Dedifferentiated amniotic fluid mesenchymal stem cell (primary cell): ENCODE measurements at regions not wholly inside any gene's neighbourhood (a gene's known extent, or its start where the extent isn't known, plus 50 kb on each side); places are given as distances from the start of the nearest gene placed in this dataset.
"Not testable (repeated sequence)": the region's sequence is repeated elsewhere in the genome, so short reads cannot be mapped to it uniquely, and the experiment has no call there.

Source experiments
- DNase-seq: peaks from one replicate; pipeline ENCODE4 v3.0.0-alpha.2; 2016; ENCODE audit errors: extremely low spot score

DNA sequence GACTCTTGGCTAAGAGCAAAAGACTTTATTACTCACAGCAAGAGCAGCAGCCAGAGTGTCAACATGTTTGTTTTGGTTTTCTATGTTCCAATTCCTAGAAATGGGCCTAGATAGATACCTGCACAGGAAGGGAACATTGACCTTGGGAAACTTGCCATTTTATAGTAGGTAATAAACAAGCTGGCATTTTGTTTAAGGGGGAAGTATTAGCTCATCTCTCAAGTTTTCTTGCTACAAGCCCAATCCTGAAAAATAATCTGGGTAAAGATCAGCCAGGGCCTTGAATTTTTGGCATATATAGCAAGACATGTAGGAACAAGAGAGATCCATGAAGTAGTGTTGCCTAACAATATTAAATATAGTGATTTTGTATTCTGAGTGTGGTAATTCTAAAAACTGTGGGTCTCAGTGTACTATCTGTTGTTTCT, 51.4 kb upstream of the RGL1 start:
- no peak for DNase-seq

DNA sequence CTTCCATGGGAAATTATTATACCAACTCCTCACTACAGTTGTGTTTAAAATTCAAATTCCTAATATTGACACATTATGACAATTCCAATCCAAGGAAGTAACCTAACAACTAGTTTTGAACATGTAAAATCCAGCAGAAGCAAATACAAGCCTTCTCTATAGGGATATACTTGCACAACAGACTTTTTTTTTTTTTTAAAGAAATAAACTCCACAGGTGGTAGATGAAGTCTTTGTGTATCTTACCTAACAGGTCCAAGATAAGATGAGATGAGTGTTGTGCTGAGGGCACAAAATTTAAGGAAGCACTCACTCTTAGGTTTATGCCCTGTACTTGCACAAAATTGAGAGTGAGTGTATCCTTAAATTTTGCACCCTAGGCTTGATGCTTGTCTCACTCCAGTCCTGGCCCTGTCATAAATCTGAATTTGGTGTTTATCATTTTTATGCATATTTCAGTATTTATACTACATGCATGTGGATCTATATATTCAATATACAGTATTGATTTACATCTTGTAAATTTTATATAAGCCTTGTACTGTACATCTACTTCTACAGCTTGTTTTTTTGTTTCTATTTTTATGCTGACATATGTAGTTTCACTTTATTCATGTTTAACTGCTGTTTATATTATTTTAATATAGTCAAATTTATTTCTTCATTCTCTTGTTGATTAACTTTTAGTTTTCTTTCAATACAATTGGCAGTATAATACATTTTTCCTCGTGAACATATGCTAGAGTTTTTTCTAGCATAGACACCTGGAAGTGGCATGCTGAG, 60.6 kb upstream of the RGL1 start:
- DNase-seq, result no peak

DNA sequence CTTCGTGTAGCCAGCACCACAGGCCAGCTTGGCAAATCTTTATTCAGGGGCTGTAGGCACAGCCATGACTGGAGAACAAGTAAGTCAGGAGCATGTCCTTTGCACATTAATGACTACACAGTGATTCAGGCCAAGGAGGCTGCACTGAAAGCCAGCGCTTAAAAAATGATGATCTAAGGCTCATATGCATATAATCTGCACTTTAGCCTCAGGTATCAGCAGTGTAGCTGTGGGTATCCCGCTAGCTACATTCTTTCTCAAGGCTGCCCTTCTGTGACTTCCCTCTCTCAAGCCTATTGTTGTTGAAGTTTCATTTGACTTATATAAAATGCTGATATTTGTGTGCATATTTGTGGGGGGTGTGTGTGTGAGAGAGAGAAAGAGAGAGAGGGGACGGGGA, 62.6 kb upstream of the RGL1 start:
- DNase-seq, result no peak

- DNase-seq, result no peak
Measured at GRCh38 chr1:183739741-183740271, 65.1 kb upstream of the RGL1 start.

GRCh38 chr1:183739082-183739481, 65.8 kb upstream of the RGL1 start:
- no peak for DNase-seq

DNA sequence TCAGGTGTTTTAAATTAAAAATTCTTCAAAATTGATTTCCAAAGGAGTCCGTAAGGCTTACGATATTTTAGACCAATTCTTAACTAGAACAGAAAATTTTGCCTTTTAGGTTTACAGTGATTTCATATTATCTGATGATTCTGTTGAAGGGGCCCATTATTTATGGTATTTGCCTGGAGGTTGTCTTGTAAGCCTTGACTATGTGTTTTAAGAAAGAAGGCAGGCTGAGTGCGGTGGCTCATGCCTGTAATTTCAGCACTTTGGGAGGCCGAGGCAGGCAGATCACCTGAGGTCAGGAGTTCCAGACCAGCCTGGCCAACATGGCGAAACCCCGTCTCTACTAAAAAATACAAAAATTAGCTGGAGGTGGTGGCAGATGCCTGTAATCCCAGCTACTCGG, 67.0 kb upstream of the RGL1 start:
- not testable (repeated sequence) for DNase-seq

DNA sequence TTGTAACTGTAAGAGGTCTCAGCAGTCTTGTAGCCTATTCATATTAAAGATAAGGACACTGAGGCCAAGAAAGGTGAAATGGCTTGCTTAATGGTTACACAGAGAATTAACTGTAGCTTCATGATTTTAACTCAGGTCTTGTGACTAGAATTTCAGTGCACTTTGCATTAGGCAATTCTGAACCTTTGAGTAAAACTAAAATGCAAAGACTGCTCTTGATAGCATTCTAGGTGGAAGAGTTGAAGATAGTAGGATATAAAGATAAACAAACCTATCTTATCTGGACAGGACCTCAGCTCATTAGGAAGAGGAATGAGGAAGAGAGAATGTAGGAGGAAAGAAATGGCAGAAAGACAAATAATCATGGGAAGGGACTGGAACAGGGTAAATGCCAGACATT, 68.6 kb upstream of the RGL1 start:
- no peak for DNase-seq

DNA sequence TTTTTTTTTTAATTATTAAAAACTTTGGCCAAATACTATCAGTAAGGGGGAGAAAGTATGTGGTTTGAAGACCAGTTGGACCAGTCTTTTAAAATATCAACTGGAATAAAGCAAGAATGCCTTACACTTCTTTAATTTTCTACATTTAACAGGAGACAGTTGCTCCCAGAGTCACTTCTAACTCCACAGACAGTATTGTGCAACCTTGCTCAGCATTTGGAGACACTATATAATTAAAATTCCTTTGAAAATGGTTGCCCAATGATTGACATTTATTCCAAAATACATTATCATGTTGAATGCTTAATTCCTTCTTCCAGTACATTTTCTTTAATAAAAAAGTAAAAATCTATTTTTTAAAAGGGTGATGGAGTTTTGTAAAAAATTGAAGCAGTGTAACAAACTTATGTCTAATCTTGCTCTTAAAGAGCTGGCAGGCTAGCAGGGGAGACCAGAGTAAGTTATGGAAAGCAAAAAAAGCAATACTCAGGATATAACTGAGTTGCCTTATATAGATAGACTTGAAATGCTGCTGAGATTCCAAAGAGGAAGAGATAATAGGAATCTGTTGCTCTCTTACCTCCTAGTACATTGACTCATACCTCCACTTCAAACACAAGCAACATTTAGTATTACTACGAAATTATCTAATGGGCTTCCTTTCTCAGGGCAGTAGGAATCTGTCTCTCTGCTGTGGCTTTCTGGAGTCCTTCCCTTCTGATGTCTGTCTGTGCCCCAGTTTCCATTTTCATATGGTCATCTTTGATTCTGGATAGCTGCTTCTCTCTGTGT, 69.7 kb upstream of the RGL1 start:
- no peak for DNase-seq

DNA sequence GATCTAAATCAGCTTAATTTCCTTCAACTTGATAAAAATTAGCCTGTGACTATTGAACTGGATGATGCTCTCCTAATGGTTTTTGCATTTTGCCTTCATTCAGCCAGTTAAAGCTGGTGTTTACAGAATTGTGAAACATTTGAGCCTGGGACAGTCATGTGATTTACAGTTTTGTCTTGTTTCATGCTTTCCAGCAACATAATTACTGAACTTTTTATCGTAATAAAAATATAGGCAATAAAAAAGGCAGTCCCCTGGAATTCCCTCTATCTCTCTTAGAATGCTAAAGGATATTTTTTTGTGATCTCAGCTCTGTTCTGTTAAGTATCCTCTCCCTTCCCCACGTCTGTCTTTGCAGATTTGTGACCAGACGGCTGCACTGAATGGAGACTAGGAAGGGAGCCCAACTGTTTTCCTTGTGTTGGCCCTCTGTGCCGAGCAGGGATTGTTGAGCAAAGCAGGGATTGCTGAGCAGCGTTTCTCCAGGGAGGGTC, 70.3 kb upstream of the RGL1 start:
- DNase-seq, result peak; percentile 43

DNA sequence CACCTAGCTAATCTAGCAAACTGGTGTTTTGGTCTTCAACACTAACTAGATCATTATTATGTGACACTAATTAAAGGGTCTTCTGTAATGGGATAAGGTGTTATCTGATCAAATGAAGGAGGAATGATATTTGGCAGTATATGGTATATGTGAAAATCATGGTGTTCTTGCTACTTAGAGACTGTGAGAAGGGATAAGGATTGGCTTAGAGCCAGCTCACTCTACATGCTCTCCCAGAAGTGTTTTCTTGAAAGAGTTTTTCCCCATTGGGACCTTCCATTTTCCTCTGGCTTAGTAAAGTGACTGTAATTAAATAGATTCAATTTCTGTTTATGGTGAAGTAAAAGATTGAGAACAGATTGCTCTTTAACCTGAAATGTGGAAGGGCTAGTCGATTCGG, 71.2 kb upstream of the RGL1 start:
- no peak for DNase-seq

DNA sequence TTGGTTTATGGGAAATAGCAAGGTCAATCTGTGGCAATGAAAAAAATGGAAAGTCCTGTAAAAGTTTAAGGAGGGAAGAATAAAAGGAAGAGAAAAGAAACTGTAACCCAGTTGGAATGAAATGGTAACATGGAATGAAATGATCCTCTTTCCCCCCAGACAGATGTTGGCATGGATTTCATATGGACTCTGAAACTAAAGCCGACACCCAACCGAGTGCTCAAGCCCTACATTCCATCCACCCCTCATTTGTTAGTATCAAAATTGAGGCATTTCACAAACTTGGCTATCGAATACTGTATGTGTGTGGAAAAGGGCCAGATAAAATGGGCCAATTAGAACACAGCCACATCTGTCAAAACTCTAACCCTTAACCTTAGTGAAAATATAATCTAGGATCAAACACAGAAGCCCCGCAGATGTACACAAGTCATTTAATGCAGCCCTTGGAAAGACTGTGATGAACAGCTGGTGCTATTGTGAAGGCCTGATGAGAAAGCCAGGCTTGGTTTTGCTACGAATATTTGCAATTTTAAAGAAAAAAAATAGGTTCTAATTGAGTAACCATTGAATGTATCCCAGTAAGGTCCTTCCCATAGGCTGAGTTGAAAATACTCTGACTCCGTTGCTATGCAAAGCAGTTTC, 72.6 kb upstream of the RGL1 start:
- DNase-seq, result peak; percentile 15

GRCh38 chr1:183730886-183731573, 73.9 kb upstream of the RGL1 start:
- DNase-seq, result no peak

DNA sequence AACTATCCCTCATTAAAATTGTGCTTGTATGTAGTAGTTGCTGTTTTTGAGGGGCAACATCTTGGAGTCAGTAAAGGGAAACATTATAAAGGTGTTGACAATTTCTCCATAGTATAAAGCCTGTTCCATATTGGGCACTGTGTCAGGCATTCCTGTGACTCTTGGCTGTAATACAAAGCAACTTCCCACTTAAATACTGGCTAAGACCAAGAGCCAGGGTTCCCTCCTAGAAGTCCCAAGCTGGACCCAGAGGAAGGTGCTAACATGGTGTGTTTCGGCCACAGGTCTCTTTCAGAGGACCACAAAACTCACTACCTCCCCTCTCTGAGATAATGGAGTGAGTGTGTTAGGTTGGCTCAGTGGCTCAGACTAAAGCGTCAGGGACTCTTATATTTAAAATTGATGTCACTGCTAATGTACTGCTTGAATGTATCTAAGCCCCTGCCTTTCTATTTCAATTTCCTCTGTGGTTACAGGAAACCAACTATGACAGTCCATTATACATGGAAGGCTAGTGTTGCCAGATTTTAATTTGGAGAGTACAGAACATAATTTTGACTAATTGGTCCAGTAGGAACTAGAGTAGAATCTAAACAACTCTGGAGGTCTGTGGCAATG, 74.7 kb upstream of the RGL1 start:
- no peak for DNase-seq

GRCh38 chr1:183726825-183727224, 73.7 kb upstream of the APOBEC4 start:
- no peak for DNase-seq

DNA sequence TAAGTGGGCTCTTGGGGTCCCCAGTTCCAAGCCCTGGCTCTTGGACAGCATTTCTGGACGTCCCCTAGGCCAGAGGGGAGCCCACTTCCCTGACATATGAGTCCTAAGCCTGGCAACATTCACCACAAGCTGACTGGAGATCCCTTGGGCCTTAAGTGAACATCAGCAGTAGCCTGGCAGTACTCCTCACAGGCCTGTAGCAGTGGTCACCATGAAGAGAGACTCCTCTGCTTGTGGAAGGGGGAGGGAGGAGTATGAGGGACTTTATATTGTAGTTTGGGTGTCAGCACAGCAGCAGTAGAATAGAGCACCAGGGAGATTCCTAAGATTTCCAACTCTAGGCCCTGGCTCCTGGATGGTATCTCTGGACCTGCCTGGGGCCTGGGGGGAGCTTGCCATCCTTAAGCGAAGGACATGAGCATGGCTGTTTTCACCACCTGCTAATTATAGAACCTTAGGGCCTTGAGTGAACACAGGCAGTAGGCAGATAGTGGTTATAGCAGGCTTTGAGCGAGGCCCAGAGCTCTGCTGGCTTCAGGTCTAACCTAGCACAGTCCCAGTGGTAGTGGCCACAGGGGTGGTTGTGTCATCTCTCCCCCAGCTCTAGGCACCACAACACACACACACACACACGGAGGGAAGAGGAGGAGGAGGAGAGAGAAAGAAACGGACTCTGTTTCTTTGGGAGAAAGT, 71.4 kb upstream of the APOBEC4 start:
- DNase-seq, result no peak

DNA sequence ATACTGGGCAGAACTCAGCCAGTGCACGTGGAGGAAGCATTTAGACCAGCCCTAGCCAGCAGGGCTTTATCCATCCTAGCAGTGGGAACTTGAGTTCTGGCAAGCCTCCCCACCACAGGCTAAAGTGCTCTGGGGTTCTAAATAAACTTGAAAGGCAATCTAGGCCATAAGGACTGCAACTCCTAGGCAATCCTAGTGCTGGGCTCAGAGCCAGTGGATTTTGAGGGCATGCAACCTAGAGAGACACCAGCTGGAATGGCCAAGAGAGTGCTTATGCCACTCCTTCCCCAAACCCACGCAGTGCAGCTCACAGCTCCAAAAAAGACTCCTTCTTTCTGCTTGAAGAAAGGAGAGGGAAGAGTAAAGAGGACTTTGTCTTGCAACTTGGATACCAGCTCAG, 70.5 kb upstream of the APOBEC4 start:
- no peak for DNase-seq

DNA sequence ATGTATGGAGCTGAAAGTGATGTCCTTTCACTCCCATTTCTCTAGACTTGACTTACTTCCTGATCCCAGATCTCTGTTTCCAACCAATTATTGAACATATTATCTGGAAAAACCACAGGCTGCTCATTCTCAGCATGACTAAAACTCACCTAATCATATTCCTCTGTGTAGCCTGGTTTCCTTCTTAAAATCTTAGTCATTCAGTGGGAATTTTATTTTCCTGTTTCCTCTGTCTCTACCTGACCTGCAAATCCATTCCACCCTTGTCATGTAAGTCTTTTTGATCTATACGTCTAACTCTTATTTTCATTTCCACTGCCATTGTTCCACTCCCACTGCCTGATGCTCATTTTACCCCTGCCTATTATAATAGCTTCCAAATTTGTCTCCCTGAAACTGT, 67.9 kb upstream of the APOBEC4 start:
- no peak for DNase-seq

GRCh38 chr1:183720028-183720427, 66.9 kb upstream of the APOBEC4 start:
- DNase-seq, result no peak

DNA sequence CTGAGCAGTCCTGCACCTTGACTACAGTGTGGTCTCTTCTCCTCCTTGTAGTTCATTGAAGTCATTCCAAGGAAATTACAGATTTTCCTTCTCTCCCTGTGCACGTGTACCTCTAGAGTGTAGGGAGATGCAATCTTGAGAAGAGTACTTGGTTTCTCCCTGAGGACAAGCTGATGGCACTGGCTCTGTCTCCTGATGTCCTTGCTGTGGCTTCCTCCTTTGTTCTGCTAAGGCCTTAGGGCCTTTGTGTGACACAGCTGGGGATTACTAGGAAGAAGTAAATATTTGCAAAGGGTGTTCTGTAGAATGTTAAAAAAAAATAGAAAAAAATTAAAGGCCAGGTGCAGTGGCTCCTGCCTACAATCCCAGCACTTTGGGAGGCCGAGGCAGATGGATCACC, 66.2 kb upstream of the APOBEC4 start:
- DNase-seq, result no peak

GRCh38 chr1:183716286-183716685, 63.2 kb upstream of the APOBEC4 start:
- DNase-seq, result no peak
